Type B pancreatic cell (in vitro differentiated cells): ENCODE measurements at regions not wholly inside any gene's neighbourhood (a gene's known extent, or its start where the extent isn't known, plus 50 kb on each side); places are given as distances from the start of the nearest gene placed in this dataset.
"Not testable (repeated sequence)": the region's sequence is repeated elsewhere in the genome, so short reads cannot be mapped to it uniquely, and the experiment has no call there.

Experiments
- DNase-seq: peaks from one replicate; pipeline ENCODE4 v3.0.0; 2021; ENCODE audit warnings: mixed read lengths; ENCODE audit not compliant: unreplicated experiment; ENCODE audit errors: extremely low spot score
- H3K27ac Mint-ChIP-seq: 2 replicates; pipeline ENCODE4 v1.8.0; 2021; ENCODE audit warnings: mild to moderate bottlenecking, mixed read lengths
- H3K27me3 Mint-ChIP-seq: 2 replicates; pipeline ENCODE4 v1.8.0; 2021; ENCODE audit warnings: mixed read lengths
- H3K36me3 Mint-ChIP-seq: 2 replicates; pipeline ENCODE4 v1.8.0; 2021; ENCODE audit warnings: mixed read lengths
- H3K4me1 Mint-ChIP-seq: one replicate; pipeline ENCODE4 v1.8.0; 2021; ENCODE audit warnings: mixed read lengths; ENCODE audit not compliant: unreplicated experiment
- H3K4me3 Mint-ChIP-seq: 2 replicates; pipeline ENCODE4 v1.8.0; 2021; ENCODE audit warnings: mild to moderate bottlenecking, mixed read lengths
- H3K9me3 Mint-ChIP-seq: 2 replicates; pipeline ENCODE4 v1.8.0; 2021; ENCODE audit warnings: mixed read lengths
- TF ChIP-seq, protein P1 (sequence below): fragments of 200-600 bp; sonication (generic); conservative IDR thresholded peaks from 2 replicates; pipeline ENCODE4 v1.5.0; 2021; ENCODE audit warnings: antibody characterized with exemption, mild to moderate bottlenecking

- H3K9me3 Mint-ChIP-seq: peaks cover 10% of the 10 kb centered on the region
- H3K4me3 Mint-ChIP-seq: no peak overlapping the region
- TF ChIP-seq, protein P1, sequence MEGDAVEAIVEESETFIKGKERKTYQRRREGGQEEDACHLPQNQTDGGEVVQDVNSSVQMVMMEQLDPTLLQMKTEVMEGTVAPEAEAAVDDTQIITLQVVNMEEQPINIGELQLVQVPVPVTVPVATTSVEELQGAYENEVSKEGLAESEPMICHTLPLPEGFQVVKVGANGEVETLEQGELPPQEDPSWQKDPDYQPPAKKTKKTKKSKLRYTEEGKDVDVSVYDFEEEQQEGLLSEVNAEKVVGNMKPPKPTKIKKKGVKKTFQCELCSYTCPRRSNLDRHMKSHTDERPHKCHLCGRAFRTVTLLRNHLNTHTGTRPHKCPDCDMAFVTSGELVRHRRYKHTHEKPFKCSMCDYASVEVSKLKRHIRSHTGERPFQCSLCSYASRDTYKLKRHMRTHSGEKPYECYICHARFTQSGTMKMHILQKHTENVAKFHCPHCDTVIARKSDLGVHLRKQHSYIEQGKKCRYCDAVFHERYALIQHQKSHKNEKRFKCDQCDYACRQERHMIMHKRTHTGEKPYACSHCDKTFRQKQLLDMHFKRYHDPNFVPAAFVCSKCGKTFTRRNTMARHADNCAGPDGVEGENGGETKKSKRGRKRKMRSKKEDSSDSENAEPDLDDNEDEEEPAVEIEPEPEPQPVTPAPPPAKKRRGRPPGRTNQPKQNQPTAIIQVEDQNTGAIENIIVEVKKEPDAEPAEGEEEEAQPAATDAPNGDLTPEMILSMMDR: no peak
- no peaks in the 10 kb centered on the region for H3K36me3 Mint-ChIP-seq
- H3K27me3 Mint-ChIP-seq: peaks cover 8% of the 10 kb centered on the region
- DNase-seq: no peak
- H3K4me1 Mint-ChIP-seq: peaks cover 14% of the 10 kb centered on the region
- H3K27ac Mint-ChIP-seq: no peak overlapping the region
Measured at GRCh38 chr10:3260066-3260834, 87.7 kb upstream of the PITRM1 start.

DNA sequence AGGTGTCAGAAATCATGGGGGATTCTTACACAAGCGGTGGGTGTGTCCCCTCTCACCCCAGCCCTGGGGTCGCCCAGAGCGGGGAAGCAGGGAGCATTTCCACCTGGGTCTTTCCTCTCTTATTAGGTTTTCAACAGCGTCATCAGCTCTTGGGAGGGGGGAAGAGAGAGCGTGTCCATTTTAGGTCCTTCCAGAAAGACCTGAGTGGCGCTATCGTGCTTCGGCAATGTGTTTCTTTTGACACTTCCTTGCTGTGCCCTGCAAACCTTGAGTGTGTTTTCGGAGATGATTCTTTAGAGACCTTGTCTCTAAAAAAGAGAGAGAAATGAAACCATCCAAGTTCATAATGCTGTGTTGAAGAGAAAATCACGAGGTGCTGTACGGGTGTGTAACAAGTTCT is 86.9 kb upstream of the PITRM1 start:
- H3K4me1 Mint-ChIP-seq: peaks cover 10% of the 10 kb centered on the region
- no peak overlapping the region for H3K4me3 Mint-ChIP-seq
- H3K27ac Mint-ChIP-seq: no peak overlapping the region
- TF ChIP-seq, protein P1: no peak
- peaks cover 10% of the 10 kb centered on the region for H3K9me3 Mint-ChIP-seq
- no peaks in the 10 kb centered on the region for H3K36me3 Mint-ChIP-seq
- DNase-seq: no peak
- peaks cover 8% of the 10 kb centered on the region for H3K27me3 Mint-ChIP-seq

- TF ChIP-seq, protein P1: no peak
- Mint-ChIP-seq H3K27ac (no peak overlapping the region), H3K4me1 (peaks cover 5% of the 10 kb centered on the region), H3K27me3 (peaks cover 4% of the 10 kb centered on the region), H3K9me3 (peaks cover 6% of the 10 kb centered on the region), H3K36me3 (no peaks in the 10 kb centered on the region), H3K4me3 (no peak overlapping the region)
- DNase-seq: no peak
Measured at GRCh38 chr10:3258394-3258793, 85.8 kb upstream of the PITRM1 start.

DNA sequence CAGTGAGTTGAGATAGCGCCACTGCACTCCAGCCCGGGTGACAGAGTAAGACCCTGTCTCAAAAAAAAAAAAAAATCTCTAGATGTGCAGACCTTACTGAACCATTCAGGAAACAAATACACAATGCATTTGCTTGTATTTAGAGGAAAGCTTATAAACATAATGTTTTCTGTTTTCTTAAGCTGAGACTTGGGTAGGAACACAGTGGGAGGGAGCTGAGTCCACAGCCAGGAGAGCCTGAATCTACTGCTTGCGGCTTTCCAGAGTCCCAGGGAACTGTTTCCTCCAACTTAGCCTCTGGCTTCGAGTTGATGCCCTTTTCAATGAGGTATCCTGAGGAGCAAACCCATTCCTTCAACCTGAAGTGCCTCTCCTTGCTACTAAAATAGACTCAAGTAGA is 83.0 kb upstream of the PITRM1 start:
- Mint-ChIP-seq H3K36me3 (no peaks in the 10 kb centered on the region), H3K4me1 (no peaks in the 10 kb centered on the region), H3K4me3 (no peak overlapping the region), H3K27me3 (peaks cover 3% of the 10 kb centered on the region), H3K9me3 (no peaks in the 10 kb centered on the region), H3K27ac (no peak overlapping the region)
- no peak for DNase-seq
- TF ChIP-seq, protein P1: no peak

DNA sequence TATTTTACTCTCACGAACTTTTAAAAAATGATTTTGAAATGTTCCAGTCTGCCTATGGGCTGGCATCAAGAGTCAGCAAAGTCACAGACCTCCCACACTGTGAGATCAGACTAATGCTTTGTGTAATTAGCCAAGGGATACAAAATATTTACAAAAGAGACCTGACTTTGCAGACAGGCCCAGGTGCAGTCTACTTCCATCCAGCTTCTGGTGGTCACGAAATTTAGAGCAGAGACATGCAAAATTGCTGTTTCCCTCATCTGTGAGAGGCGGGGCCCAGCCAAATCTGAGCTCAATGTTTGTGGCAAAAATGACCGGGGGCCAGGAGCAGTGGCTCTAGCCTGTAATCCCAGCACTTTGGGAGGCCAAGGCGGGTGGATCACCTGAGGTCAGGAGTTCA is 82.5 kb upstream of the PITRM1 start:
- no peaks in the 10 kb centered on the region for H3K4me1 Mint-ChIP-seq
- peaks cover 3% of the 10 kb centered on the region for H3K27me3 Mint-ChIP-seq

DNA sequence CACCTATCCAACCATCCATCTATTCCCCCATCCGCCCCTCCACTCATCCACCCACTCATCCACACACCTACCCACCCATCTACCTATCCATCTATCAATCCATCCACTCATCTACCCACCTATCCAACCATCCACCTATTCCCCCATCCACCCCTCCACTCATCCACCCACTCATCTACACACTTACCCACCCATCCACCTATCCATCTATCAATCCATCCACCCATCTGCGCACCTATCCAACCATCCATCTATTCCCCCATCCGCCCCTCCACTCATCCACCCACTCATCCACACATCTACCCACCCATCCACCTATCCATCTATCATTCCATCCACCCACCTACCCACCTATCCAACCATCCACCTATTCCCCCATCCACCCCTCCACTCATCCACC is 81.4 kb upstream of the PITRM1 start:
- not testable (repeated sequence) for DNase-seq, H3K27me3 Mint-ChIP-seq, H3K4me3 Mint-ChIP-seq, H3K36me3 Mint-ChIP-seq, H3K4me1 Mint-ChIP-seq, H3K9me3 Mint-ChIP-seq, H3K27ac Mint-ChIP-seq

More for the DNA sequence above, 82.5 kb upstream of the PITRM1 start:
- TF ChIP-seq, protein P1: no peak
- H3K9me3 Mint-ChIP-seq: no peaks in the 10 kb centered on the region
- no peaks in the 10 kb centered on the region for H3K36me3 Mint-ChIP-seq
- H3K4me3 Mint-ChIP-seq: no peak overlapping the region
- no peak for DNase-seq
- H3K27ac Mint-ChIP-seq: no peak overlapping the region
